ENCODE measurements at regions not wholly inside any gene's neighbourhood (a gene's known extent, or its start where the extent isn't known, plus 50 kb on each side); places are given as distances from the start of the nearest gene placed in this dataset.

DNA sequence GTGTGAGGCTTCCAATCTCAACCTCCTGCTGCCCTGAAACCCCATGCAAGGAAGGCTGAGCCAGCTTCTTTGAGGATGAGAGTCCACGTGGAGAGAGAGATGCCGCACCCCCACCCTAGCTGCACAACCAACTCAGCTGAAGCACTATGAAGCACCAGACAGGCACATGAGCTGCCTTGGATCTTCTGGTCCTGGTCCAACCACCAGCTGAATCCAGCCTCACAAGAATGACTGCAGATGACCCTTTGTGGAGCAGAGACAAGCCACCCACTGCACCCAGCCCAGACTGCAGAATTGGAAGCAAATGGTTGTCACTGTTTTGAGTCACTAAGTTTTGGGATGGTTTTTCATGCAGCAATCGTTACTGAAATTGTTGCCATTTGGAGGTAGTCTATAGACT is 149.6 kb upstream of the SYT13 start:
- no peak for ATAC-seq

DNA sequence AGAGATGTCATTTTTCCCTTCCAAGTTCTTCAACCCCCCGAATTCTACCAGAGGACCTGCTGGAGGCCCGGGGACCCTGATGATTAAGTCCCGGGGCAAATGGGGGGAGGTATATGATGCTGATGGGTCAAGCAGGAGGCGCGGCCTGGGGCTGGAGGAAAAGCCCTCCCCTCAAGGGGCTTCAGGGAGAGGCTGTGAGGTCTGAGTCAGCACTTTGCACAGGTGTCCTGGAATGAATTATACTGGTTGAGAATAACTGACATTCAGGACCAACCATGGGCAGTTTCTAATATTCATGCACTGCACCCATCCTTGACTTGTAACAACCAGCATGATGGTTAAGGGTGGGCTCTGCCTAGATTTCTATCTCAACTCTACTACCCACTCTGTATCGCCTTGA is 146.8 kb upstream of the SYT13 start:
- no peak for ATAC-seq

DNA sequence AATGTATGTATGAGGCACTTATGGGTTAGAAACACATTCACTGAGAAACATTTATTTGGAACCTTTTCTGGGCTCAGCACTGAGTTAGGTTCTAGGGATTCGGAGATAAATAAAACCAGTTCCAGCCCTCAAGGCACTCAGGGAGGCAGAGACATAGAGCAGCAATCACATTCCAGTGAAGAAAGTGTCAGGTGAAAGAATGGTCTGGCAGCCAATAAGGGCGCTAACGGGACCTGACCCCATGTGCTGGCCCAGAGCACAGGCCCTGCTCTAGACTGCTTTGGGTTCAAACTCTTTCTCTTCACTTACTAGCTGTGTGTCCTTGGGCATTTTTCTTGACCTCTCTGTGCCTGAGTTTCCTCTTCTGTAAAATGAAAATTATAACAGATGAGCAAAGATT is 146.0 kb upstream of the SYT13 start:
- ATAC-seq, result no peak

DNA sequence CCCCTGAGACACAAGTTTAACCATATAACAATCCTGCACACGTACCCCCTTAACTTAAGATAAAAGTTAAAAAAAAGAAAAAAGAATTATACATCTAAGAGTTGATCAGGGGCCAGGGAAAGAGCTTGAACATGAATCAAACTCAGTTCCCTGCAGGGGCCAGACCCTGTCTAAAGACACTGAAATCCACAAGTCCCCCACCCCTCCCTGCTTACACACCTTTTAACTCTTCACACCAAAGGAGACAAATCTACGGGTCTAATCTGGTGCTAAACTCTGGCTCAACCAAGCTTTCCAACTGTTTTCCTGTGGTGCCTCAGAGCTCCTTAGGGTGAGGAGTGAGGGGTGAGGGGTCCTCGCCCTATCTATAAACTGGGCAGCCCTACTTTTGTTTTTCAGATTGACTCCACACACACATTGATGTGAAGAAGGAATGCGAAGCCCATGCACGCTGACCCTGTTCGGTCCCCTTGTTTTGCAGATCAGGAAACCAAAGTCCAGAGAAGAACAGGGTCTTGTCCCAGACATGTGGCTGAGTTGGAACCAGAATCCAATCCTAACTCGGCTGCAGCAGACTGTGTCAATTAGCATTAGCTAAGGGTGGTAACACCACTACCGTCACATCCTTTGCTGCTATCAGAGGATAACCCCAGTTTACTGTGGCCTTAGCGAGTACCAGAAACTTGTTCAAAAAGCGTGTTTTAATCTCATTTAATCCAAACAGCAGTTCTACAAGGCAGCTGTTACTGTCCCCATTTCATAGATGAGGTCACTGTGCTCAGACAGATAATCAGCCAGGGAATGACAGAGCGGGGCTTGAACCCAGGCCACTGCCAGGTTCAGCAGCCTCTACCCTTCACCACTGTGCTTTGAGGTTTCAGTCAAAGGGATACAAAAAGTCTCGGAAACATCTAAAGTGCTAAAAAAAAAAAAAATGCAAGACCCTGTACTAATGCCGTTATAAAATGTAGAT is 145.2 kb upstream of the SYT13 start:
- no peak for ATAC-seq

DNA sequence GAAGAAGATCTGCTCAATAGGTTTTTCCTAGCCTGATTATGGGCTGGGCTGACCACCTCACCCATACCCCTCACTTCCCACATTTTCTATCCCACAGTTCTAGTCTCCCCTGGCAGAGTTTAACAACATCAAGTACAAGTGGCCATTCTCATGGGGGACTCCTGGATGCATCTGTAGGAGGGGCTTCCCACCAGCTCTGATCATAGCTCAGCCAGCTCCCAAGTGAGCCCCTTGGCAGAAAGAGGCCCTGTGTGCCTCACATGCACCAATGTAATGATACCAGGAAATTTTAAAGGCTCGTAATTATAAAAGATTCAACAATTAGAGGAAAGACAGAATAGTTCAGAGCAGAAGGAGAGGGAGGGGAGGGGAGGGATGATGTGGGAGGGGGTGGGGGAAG is 144.2 kb upstream of the SYT13 start:
- no peak for ATAC-seq

DNA sequence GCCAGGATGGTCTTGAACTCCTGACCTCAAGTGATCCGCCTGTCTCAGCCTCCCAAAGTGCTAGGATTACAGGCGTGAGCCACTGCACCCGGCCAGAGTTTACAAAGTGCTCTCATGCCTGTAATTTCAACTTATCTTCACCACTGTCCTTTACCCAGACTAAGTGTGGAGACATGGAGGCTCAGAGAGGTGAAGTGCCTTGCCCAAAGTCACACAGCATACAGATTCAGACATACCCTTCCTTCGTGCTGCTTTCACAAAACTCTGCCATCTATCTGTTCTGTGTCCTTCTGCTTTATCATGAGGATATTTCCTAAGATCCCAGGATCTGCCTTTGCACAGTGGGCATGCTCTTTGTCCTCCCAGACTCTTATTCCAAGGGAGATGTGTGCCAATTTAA is 143.6 kb upstream of the SYT13 start:
- no peak for ATAC-seq

DNA sequence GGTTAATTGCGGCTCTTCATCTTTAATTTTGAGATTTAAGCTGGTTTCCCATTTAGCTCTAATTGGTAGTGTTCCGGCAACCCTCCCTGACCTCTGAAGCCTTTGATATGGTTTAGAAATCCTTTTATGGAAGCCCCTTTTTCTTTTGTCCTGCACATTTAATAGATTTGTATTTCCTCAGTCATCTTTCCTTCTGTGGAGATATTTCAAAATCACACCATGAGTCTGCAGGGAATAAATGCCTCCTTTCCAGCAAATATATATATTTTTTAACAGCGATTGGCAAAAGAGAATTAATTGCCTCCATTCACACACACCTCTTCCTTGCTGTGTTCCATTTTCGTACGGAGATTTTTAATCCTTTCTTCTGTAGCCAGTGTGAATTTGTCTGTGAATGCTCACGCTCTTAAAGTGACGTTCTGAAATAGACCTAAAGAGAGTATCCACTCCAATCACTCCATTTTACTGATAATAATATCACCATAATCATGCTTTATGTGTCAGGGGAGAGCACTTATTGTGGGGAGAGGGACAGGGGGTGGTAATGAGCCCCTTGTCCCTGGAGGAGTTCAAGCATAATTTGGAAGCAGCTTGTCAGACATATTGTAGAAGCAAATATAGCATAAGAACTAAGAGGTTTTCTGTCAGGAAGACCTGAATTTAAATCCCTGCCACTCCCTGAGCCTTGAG is 142.5 kb upstream of the SYT13 start:
- ATAC-seq, result no peak

DNA sequence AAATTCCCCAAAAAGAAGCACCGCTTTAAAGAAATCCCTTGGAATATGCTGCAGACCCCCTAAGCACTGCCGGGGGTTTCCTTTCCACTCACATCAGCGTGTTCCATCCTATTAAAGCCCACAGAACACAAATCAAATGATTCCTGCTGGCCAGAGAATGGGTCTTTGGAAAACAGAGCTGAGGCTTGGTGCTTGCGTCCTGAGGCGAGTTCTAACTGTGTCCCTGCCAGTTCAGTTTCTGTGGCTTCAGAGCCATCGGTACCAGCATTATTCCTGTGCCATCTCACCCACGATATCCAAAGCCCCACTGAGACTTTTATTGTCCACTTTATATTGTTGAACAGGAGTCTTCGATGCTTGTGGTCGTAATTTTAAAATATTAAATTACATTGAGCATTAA is 142.0 kb upstream of the SYT13 start:
- no peak for ATAC-seq

DNA sequence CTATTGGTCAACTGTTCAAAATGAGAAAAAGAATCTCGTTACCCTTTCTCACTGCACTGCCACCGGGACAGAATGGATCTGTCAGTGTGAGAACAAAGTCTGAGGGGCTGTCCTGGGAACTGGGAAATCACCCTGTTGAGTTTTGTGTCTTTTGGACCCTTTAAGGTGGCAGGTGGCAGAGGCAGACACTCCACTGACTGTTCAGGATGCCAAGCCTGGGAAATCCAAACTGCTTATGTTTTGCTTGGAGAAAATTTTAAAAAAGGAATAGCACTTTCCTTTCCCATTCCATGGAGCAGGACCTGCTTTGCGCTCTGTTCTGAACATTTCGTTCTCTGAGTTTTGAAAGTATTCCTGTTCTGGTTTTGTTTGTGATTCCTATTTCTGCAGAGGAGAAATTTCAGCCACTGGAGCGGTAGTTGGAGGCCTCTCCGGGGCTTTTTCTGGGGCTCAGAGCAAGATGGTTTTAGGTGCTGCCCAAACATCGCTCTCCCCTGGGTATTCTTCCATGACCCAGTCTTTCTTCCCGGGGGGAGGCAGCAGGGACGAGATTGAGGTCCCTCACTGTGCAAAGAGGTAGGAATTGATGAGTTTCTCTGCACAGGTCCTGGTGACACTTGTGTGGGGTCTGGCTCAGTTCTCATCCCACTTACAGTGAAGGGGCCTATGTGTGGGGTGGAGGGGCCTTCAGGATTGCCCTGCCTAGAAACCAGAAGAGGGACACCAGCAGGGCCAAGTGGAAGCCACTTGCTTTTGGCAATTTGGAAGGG is 138.5 kb upstream of the SYT13 start:
- ATAC-seq, result no peak

DNA sequence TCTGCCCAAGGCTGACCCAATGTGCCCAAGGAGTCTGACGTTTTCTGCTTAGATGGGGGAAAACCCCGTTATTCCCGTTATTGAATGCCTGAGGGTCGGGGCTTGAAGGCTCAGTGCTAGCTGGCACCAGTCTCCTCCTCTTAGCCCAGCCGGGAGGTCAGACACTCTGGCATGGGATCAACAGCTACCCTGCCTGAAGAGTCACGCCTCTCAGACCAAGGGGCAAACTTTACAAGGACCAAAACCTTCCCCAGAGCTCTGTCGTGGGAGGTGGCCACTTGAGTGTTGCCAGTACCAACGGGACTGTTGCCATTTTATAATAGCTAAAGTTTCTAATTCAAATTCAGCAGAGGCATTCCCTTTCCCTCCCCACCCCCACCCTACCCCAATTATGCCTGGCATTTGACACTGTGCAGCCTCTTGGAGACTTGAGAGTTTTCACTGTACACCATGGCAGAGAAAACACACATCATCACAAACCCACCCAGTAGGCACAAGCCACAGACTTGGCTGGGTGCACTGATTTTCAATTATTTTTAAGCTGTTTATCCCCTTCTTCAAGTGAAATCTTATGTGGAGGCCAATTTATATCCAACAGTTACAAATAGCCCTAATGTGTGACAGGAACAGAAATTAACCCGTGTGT is 137.5 kb upstream of the SYT13 start:
- no peak for ATAC-seq

DNA sequence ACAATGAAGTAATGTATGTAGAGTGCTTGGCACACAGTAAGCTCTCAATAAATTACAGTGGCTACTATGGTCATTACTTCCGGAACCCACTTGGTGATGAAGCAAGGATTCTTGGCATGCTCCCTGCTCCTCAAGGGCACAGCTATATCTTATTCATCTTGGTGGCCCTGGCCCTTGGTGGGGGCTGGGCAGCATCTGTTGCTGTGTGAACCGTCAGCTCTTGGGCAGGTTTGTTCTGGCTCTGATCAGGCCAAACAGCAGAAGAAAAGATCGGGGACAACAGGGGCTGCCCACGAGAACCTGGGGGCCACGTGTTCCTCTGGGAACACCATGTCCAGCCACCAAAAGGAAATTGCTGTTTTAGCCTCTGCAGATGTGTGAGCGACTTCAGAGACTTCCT is 136.9 kb upstream of the SYT13 start:
- no peak for ATAC-seq

DNA sequence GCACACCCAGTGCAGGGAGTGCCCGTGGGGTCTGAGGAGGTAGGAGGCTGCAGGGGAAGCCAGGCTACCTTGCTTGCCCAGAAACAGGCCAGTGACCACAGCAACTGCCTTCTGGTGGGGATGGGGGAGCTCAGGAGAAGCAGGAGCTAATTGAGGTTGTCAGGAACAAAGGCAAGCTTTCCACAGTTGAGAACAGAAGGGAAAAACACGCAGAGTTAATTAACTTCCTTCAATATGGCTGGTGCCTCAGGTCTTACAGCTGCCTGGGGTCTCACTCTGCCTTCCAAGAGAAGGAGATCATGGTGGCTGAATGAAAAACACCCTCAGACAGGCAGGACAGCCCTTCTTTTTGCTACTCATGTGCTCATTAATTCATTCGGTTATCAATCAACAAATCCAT is 127.9 kb upstream of the SYT13 start:
- ATAC-seq, result no peak

DNA sequence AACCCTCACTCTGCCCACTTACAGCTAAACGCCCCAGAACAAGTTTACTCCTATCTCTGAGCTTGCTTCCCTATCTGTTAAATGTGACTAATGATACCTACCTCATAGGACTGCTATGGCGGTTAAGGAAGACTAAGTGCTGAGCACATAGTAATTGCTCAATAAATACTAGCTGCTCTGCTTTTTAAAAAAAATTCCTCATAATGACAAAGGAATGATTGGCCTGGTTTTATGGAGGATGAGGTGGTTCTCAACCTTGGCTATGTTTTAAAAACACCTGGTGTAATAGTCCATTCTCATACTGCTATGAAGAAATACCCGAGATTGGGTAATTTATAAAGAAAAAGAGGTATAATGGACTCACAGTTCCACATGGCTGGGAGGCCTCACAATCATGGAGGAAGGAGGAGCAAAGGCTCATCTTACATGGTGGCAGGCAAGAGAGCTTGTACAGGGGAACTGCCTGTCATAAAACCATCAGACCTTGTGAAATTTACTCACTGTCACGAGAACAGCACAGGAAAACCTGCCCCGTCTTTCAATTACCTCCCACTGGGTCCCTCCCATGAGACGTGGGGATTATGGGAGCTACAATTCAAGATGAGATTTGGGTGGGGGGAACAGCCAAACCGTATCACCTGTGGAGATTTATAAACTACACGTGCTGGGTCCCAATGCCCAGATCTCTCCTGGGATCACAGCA is 127.2 kb upstream of the SYT13 start:
- ATAC-seq, result no peak

DNA sequence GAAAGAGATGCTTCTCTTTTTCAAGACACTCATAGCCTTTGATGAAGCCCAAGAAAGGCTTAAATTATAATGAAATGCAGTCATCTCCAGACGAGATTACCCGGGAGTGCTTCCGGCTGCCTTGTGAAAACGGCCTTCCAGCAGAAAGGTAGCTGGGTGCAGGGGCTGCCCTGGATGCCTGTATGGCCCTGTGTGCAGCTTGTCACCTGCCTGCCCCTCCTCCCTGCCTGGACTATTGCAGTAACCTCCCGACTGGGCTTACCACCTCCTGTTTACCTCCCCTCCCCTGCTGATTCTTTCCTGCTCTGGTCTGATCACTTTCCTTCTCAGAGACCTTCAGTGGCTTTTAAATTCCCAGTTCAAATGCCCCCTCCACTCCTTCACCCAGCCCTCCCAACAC is 126.4 kb upstream of the SYT13 start:
- no peak for ATAC-seq

DNA sequence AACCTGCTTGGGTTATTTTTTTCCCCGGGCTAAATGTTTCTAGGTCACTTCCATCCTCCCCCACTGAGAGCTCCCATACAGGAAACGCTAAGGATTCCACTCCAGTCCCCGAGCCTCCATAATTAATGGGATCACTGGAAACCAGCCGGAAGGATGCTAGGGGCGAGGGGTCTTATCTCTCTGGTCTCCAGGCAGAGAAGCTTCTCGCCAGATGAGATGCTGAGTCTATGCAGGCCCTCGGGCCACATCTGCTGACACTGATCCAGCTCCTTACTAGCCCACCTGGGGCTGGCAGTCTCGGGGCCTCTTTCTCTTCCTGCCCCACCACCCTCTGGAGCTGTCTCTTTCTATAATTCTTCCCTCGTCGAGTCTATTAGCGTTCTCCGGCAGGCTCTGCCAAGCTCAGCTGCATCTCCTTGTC is 125.9 kb upstream of the SYT13 start:
- ATAC-seq, result no peak

DNA sequence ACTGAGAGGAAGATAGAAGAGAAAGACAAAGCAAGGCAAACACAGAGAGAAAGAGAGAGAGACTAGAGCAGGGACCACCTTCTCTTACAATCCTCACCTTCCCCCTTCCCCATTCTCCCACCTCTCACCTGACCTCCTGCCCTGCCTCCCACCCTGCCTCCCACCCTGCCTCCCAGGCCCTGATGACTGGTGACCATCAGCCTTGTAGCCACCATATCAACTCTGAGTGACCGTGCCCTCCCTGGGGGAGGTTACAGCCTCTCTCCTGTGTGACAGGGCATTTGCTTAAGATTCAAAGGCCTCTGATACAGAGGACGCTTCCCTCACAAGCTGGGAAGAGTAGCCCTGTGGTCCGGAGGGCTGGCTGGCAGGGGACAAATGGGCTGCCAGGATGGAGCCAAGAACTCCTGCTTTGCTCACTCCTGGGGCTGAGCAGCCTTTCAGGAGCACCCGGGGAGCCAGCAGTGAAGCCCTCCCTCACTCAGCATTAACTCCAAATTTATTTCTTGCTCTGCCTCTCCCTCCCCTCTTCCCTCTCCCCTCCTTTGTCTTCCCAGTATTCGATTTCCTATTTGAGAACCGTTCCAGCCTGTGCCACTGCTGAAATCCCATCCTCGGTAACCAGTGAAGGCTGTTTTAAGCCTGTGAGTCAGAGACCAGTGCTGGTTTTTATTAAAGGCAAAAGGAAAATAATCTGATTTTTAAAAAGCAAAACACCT is 125.2 kb upstream of the SYT13 start:
- ATAC-seq, result no peak

DNA sequence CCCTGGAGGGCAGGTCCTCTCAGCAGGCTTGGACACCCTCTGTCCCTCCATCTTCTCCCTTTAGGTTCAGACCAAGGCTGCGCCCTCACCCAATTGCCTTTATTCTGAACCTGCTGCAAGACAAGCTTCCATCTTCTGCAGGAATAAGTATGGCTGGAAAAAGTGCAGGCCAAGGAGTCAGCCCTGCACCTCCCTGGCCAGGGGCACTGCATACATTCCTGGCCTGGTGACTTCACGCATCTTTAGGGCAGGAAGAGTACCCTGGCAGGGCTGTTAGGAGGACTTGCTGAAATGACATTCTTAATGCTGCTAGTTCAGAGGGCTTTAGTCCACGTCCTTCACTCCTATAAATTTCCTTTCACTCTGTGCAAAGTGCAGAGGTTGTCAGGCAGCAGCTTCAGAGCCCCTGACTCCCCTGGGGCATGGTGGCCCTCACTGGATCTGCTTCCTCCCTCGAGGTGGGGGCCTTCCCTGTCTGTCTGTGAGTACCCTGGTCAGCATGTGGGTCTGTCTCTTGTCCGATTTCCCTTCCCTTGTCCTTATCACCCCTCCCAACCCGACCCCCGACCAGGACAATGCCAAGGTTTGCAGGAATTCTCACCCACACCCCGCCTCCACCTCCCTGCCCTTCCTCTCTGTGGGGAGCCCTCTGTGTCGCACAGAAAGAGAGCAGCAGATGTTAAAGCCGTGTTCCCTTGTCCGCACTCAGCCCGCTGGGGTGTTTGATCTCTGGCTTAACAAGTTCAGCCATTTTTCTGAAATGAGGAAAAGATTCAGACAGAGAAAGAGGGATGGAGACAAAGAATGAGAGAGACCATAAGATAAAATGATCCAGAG is 124.5 kb upstream of the SYT13 start:
- ATAC-seq, result no peak

DNA sequence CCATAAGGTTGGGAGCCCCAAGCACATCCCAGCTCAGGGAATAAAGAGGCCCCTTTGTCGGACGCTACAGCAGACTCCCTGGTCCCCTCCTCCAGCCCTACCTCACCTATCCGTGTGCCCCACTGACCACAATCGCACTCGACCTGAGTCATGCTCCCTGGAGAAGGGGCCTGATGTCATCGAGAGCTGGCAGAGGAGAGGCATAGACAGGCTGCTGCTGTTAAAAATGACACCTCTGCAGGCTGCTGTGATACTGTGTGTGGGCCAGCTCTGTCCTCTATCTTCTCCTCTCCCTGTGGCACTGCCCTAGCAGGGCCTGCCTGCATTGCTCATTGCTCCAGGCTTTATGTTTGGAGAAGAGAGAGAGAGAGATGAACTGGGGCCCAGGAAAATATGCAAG is 123.4 kb upstream of the SYT13 start:
- ATAC-seq, result no peak

DNA sequence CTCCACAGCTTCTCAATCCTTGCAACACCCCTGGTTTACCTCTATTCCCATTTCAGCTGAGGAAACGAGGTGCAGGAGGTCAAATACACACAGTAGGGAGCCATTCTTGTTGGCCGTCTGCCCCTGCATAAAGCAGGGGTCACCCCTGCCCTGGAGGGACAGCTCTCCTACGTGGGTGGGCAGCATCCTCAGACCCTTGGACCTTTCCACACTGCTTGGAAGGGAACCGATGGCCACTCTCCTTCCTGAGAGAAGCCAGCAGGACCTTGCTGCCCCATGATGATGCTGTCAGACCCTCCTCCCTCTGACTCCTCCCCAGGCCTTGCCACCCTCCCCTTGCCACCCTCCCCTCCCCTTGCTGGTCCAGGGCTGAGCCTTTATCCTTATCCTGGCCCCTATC is 121.1 kb upstream of the SYT13 start:
- no peak for ATAC-seq

DNA sequence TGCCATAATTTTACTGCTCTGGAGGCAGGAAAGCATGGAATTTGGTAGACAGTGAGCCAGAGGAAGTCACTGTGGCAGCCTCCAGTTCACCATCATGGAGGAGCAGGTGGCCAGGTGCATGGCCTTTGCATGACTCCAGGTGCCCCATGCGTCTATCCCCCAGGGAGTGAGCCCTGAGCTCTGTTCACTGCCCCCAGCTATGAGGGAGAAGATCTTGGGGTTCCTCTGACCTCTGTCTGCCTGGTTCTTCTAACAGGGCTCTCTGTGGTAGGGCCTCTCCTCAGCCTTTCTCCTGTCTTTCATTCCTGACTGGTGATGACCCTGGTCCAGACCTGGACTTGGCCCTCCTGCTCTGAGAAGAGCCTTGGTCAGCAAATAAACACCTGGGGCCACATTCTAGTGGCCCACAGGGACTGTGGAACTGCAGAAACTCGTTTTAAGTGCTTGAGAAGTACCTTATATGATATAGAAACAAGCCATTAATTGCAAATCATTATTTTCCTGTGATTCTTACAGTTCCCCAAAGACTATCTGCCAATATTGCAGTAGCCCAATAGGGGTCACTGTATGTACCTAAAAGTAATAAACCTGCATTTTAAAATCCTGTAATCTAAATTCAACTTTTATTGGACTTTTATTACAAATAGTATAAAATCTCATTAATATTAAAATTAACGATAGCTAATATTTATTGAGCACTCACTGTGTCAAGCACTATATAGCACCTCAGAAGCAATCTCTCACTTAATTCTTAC is 120.0 kb upstream of the SYT13 start:
- ATAC-seq, result no peak

Measured in esophagus mucosa (tissue), 1 donor.